H9 (cell line): ENCODE measurements at regions not wholly inside any gene's neighbourhood (a gene's known extent, or its start where the extent isn't known, plus 50 kb on each side); places are given as distances from the start of the nearest gene placed in this dataset.

Experiments used
- DNase-seq: peaks from one replicate; pipeline ENCODE4 v3.0.0-alpha.2; 2017
- H2AFZ ChIP-seq: one replicate; pipeline ENCODE4 v1.6.1; 2013; ENCODE audit warnings: mild to moderate bottlenecking, low read length, control low read depth, moderate library complexity
- H2AK5ac ChIP-seq: 2 replicates; pipeline ENCODE4 v1.6.1; 2013; ENCODE audit warnings: low read length, control low read depth, mixed read lengths; ENCODE audit not compliant: insufficient read length
- H2BK120ac ChIP-seq: one replicate; pipeline ENCODE4 v1.6.1; 2013; ENCODE audit warnings: low read depth, mild to moderate bottlenecking, low read length, control low read depth, inconsistent platforms; ENCODE audit not compliant: poor library complexity, severe bottlenecking
- H2BK12ac ChIP-seq: 2 replicates; pipeline ENCODE4 v1.6.1; 2013; ENCODE audit warnings: low read length, control low read depth, mixed read lengths, low read depth; ENCODE audit not compliant: insufficient read length
- H2BK15ac ChIP-seq: 2 replicates; pipeline ENCODE4 v1.6.1; 2013; ENCODE audit warnings: low read depth, low read length, control low read depth
- H2BK20ac ChIP-seq: one replicate; pipeline ENCODE4 v1.6.1; 2013; ENCODE audit warnings: low read depth, mild to moderate bottlenecking, low read length, control low read depth, inconsistent platforms; ENCODE audit not compliant: poor library complexity, severe bottlenecking
- H2BK5ac ChIP-seq: 2 replicates; pipeline ENCODE4 v1.6.1; 2013; ENCODE audit warnings: low read length, control low read depth, mixed read lengths; ENCODE audit not compliant: insufficient read length
- H3K14ac ChIP-seq: 2 replicates; pipeline ENCODE4 v1.6.1; 2013; ENCODE audit warnings: low read length, control low read depth; ENCODE audit not compliant: insufficient read depth
- H3K18ac ChIP-seq: 2 replicates; pipeline ENCODE4 v1.6.1; 2013; ENCODE audit warnings: low read depth, mild to moderate bottlenecking, mixed read lengths, low read length, control low read depth; ENCODE audit not compliant: insufficient read length
- H3K23ac ChIP-seq: 2 replicates; pipeline ENCODE4 v1.6.1; 2013; ENCODE audit warnings: low read length, control low read depth, mixed read lengths, low read depth; ENCODE audit not compliant: insufficient read length
- H3K23me2 ChIP-seq: 2 replicates; pipeline ENCODE4 v1.6.1; 2013; ENCODE audit warnings: low read depth, mild to moderate bottlenecking, mixed read lengths, low read length, control low read depth; ENCODE audit not compliant: insufficient read length, poor library complexity, severe bottlenecking
- H3K27ac ChIP-seq: 2 replicates; pipeline ENCODE4 v1.5.1; 2013; ENCODE audit warnings: low read length, control low read depth, mixed read lengths, low read depth; ENCODE audit not compliant: insufficient read length
- H3K27me3 ChIP-seq: 2 replicates; pipeline ENCODE4 v1.6.1; 2013; ENCODE audit warnings: low read length, control low read depth, inconsistent platforms; ENCODE audit not compliant: insufficient read depth
- H3K4ac ChIP-seq: 2 replicates; pipeline ENCODE4 v1.6.1; 2013; ENCODE audit warnings: low read depth, mild to moderate bottlenecking, control low read depth, inconsistent platforms, low read length, moderate library complexity
- H3K4me1 ChIP-seq: 2 replicates; pipeline ENCODE4 v1.6.1; 2013; ENCODE audit warnings: low read length, control low read depth, inconsistent platforms; ENCODE audit not compliant: insufficient read depth
- H3K4me2 ChIP-seq: 2 replicates; pipeline ENCODE4 v1.6.1; 2013; ENCODE audit warnings: low read length, control low read depth, mixed read lengths; ENCODE audit not compliant: insufficient read length, insufficient read depth
- H3K56ac ChIP-seq: 2 replicates; pipeline ENCODE4 v1.6.1; 2013; ENCODE audit warnings: low read depth, mild to moderate bottlenecking, mixed read lengths, low read length, control low read depth; ENCODE audit not compliant: insufficient read length
- H3K79me1 ChIP-seq: 2 replicates; pipeline ENCODE4 v1.6.1; 2013; ENCODE audit warnings: low read depth, mild to moderate bottlenecking, moderate library complexity, low read length, control low read depth, inconsistent platforms; ENCODE audit not compliant: insufficient read depth, poor library complexity, severe bottlenecking
- H3K79me2 ChIP-seq: 2 replicates; pipeline ENCODE4 v1.6.1; 2013; ENCODE audit warnings: low read length, control low read depth, inconsistent platforms; ENCODE audit not compliant: insufficient read depth
- H3K9ac ChIP-seq: 2 replicates; pipeline ENCODE4 v1.6.1; 2013; ENCODE audit warnings: low read length, control low read depth, mixed read lengths; ENCODE audit not compliant: insufficient read length; ENCODE audit errors: extremely low read depth
- H3K9me3 ChIP-seq: one replicate; pipeline ENCODE4 v1.6.1; 2013; ENCODE audit warnings: low read depth, low read length, inconsistent platforms; ENCODE audit not compliant: control insufficient read depth
- H3T11ph ChIP-seq: one replicate; pipeline ENCODE4 v1.6.1; 2013; ENCODE audit warnings: mild to moderate bottlenecking, low read length, control low read depth, inconsistent platforms
- H4K20me1 ChIP-seq: one replicate; pipeline ENCODE4 v1.6.1; 2013; ENCODE audit not compliant: control insufficient read depth, insufficient read length, insufficient read depth
- H4K5ac ChIP-seq: 2 replicates; pipeline ENCODE4 v1.6.1; 2013; ENCODE audit warnings: low read depth, mild to moderate bottlenecking, mixed read lengths, low read length, control low read depth; ENCODE audit not compliant: insufficient read length
- H4K8ac ChIP-seq: replicated peaks from 2 replicates; pipeline ENCODE4 v1.6.1; 2013; ENCODE audit warnings: low read length, control low read depth, mixed read lengths, low read depth; ENCODE audit not compliant: insufficient read length
- H4K91ac ChIP-seq: 2 replicates; pipeline ENCODE4 v1.6.1; 2013; ENCODE audit warnings: low read depth, mild to moderate bottlenecking, moderate library complexity, mixed read lengths, low read length, control low read depth; ENCODE audit not compliant: insufficient read length
- H3K27ac Mint-ChIP-seq, 3 experiments: 2 replicates in 2 of 3; 3 replicates in 1 of 3; pipeline ENCODE4 v1.8.0; 2020 to 2021; ENCODE audit warnings: mixed read lengths in 3 of 3, mild to moderate bottlenecking in 1 of 3, moderate library complexity in 1 of 3
- H3K27me3 Mint-ChIP-seq: 2 replicates; pipeline ENCODE4 v1.8.0; 2021; ENCODE audit warnings: low read depth, mild to moderate bottlenecking, moderate library complexity, mixed read lengths
- H3K36me3 Mint-ChIP-seq, 3 experiments: 2 replicates in 2 of 3; 3 replicates in 1 of 3; pipeline ENCODE4 v1.8.0; 2020 to 2021; ENCODE audit warnings: low read depth in 3 of 3, mixed read lengths in 3 of 3; ENCODE audit not compliant: insufficient read depth in 1 of 3
- H3K4me1 Mint-ChIP-seq, 2 experiments: 2 replicates each; pipeline ENCODE4 v1.8.0; 2020; ENCODE audit warnings: mixed read lengths in 2 of 2
- H3K4me3 Mint-ChIP-seq, 2 experiments: 2 replicates in 1 of 2; 3 replicates in 1 of 2; pipeline ENCODE4 v1.8.0; 2020 to 2021; ENCODE audit warnings: mild to moderate bottlenecking in 2 of 2, mixed read lengths in 2 of 2, moderate library complexity in 1 of 2
- H3K9me3 Mint-ChIP-seq, 2 experiments: 2 replicates in 1 of 2; 3 replicates in 1 of 2; pipeline ENCODE4 v1.8.0; 2020; ENCODE audit warnings: mild to moderate bottlenecking in 2 of 2, mixed read lengths in 2 of 2, moderate library complexity in 1 of 2
- CTCF ChIP-seq: fragments of 200-600 bp; sonication (generic); conservative IDR thresholded peaks from 3 replicates; pipeline ENCODE4 v1.8.0; 2021; ENCODE audit warnings: antibody characterized with exemption, mild to moderate bottlenecking
- WGBS: extraction: QIAGEN DNeasy Blood & Tissue Kit; methylation state at CpG from one replicate; pipeline ENCODE4 v1.1.7; 2013; ENCODE audit warnings: missing lambda C conversion rate, low lambda C conversion rate, mixed read lengths; ENCODE audit not compliant: insufficient read length; ENCODE audit errors: extremely low coverage; 5-methylcytosine and 5-hydroxymethylcytosine counted together

GRCh38 chr7:67794544-67794943, 797.9 kb downstream of the TYW1 start:
- no peak overlapping the region for H4K91ac ChIP-seq
- H3K4me2 ChIP-seq: no peak overlapping the region
- peaks cover 0 to 3% of the 10 kb centered on the region in 2 experiments; a peak in 2 of 5 replicates for H3K9me3 Mint-ChIP-seq
- H3K9me3 ChIP-seq: no peaks in the 10 kb centered on the region
- no peaks in the 10 kb centered on the region for H3K79me2 ChIP-seq
- no peak overlapping the region for H3K27ac Mint-ChIP-seq
- H4K8ac ChIP-seq: no peak overlapping the region
- H2BK5ac ChIP-seq: no peak overlapping the region
- no peak overlapping the region for H3K9ac ChIP-seq
- no peak overlapping the region for H2BK20ac ChIP-seq
- H3K14ac ChIP-seq: no peak overlapping the region
- no peak overlapping the region for H3K23ac ChIP-seq
- H3K79me1 ChIP-seq: no peaks in the 10 kb centered on the region
- H3K27me3 ChIP-seq: no peaks in the 10 kb centered on the region; the same call in 1 of the 2 replicates
- peaks cover 2% of the 10 kb centered on the region for H3K27me3 Mint-ChIP-seq
- no peak overlapping the region for H2BK12ac ChIP-seq
- no peak overlapping the region for H2BK15ac ChIP-seq
- no peak overlapping the region for H3K56ac ChIP-seq
- H4K5ac ChIP-seq: no peak overlapping the region
- H2BK120ac ChIP-seq: no peak overlapping the region
- no peak overlapping the region for H2AK5ac ChIP-seq
- no peak overlapping the region for H3T11ph ChIP-seq
- H3K23me2 ChIP-seq: no peaks in the 10 kb centered on the region
- no peaks in the 10 kb centered on the region for H4K20me1 ChIP-seq
- no peak overlapping the region for H3K27ac ChIP-seq
- no CpG with 5 or more reads among the region's 2 CpGs for WGBS
- peaks cover 0 to 4% of the 10 kb centered on the region in 2 experiments; a peak in 1 of 4 replicates for H3K4me1 Mint-ChIP-seq
- H3K4me3 Mint-ChIP-seq: no peak overlapping the region
- no peak overlapping the region for H2AFZ ChIP-seq
- H3K36me3 Mint-ChIP-seq: 0 out of 7 replicates have a peak, but pooled peaks cover 0 to 2% (median 0%) of the 10 kb centered on the region in 3 experiments
- no peaks in the 10 kb centered on the region for H3K4me1 ChIP-seq
- no peak overlapping the region for H3K4ac ChIP-seq
- DNase-seq: no peak
- no peak overlapping the region for H3K18ac ChIP-seq
- no peak for TF ChIP-seq CTCF
